ENCODE measurements at regions not wholly inside any gene's neighbourhood (a gene's known extent, or its start where the extent isn't known, plus 50 kb on each side); places are given as distances from the start of the nearest gene placed in this dataset.

DNA sequence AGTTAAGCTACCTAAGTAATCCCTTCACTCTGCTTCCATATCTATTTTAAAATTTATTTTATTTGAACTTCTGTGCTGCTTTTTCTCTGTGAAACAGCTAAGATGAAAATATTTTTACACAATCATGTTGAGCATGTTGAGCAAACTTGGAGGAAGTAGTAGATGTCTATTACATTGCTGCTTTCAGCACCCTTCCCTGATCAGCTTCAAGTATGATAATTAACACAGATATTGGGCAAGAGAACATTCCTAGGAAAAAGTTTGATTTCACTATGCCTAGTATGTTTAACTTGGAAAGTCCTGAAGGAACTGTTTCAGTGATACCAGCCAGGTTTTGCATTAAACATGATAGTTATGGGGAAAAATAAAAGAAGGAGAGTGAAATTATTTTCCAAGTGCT is 283.6 kb downstream of the ELAVL2 start (continued):
- TF ChIP-seq, protein P1, sequence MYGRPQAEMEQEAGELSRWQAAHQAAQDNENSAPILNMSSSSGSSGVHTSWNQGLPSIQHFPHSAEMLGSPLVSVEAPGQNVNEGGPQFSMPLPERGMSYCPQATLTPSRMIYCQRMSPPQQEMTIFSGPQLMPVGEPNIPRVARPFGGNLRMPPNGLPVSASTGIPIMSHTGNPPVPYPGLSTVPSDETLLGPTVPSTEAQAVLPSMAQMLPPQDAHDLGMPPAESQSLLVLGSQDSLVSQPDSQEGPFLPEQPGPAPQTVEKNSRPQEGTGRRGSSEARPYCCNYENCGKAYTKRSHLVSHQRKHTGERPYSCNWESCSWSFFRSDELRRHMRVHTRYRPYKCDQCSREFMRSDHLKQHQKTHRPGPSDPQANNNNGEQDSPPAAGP (tag by site-specific recombination; IDR thresholded peaks at IDR 0.05) = no peak
- no peak for TF ChIP-seq KLF10 (tag by site-specific recombination; IDR thresholded peaks at IDR 0.05)

DNA sequence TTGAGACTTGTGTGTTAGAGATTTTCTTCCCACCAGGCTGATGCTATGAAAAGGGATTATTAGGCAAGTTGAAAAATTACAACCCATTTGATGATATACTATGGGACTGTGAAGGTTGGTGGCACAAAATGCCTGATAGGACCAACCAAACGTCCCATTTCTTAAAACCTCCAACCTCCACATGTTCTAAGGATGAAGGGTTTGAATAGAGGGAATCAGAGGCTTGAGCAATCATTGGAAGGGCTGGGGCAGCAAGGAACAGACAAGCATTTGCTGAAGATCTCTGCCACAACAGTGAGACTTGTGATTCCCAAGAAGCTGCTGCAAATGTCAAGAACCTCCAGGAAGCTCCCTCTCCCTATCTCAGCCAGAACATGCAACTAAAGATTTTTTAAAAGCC is 283.1 kb downstream of the ELAVL2 start:
- H3K27ac ChIP-seq (ENCODE audit: extremely low read depth, low read depth, low read length) = no peak overlapping the region
- ChIA-PET CTCF (interaction anchor here (1.1 kb wide), 1 partner anchor 51 kb away, joined by 4 read pairs; no protein-coding TSS in a partner anchor), POLR2A (no interaction called here)
- H3K9me3 ChIP-seq (ENCODE audit: control insufficient read depth, insufficient read depth, low read depth, low read length) = no peaks in the 10 kb centered on the region
- TF ChIP-seq, protein P2, sequence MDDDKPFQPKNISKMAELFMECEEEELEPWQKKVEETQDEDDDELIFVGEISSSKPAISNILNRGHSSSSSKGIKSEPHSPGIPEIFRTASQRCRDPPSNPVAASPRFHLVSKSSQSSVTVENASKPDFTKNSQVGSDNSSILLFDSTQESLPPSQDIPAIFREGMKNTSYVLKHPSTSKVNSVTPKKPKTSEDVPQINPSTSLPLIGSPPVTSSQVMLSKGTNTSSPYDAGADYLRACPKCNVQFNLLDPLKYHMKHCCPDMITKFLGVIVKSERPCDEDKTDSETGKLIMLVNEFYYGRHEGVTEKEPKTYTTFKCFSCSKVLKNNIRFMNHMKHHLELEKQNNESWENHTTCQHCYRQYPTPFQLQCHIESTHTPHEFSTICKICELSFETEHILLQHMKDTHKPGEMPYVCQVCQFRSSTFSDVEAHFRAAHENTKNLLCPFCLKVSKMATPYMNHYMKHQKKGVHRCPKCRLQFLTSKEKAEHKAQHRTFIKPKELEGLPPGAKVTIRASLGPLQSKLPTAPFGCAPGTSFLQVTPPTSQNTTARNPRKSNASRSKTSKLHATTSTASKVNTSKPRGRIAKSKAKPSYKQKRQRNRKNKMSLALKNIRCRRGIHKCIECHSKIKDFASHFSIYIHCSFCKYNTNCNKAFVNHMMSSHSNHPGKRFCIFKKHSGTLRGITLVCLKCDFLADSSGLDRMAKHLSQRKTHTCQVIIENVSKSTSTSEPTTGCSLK (tag by site-specific recombination; IDR thresholded peaks at IDR 0.05) = no peak
- TF ChIP-seq, protein P3, sequence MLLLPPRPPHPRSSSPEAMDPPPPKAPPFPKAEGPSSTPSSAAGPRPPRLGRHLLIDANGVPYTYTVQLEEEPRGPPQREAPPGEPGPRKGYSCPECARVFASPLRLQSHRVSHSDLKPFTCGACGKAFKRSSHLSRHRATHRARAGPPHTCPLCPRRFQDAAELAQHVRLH (tag by site-specific recombination; IDR thresholded peaks at IDR 0.05) = no peak
- TF ChIP-seq, protein P4, sequence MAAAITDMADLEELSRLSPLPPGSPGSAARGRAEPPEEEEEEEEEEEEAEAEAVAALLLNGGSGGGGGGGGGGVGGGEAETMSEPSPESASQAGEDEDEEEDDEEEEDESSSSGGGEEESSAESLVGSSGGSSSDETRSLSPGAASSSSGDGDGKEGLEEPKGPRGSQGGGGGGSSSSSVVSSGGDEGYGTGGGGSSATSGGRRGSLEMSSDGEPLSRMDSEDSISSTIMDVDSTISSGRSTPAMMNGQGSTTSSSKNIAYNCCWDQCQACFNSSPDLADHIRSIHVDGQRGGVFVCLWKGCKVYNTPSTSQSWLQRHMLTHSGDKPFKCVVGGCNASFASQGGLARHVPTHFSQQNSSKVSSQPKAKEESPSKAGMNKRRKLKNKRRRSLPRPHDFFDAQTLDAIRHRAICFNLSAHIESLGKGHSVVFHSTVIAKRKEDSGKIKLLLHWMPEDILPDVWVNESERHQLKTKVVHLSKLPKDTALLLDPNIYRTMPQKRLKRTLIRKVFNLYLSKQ (tag by site-specific recombination; IDR thresholded peaks at IDR 0.05; ENCODE audit: borderline replicate concordance) = no peak
- TF ChIP-seq, protein P5, sequence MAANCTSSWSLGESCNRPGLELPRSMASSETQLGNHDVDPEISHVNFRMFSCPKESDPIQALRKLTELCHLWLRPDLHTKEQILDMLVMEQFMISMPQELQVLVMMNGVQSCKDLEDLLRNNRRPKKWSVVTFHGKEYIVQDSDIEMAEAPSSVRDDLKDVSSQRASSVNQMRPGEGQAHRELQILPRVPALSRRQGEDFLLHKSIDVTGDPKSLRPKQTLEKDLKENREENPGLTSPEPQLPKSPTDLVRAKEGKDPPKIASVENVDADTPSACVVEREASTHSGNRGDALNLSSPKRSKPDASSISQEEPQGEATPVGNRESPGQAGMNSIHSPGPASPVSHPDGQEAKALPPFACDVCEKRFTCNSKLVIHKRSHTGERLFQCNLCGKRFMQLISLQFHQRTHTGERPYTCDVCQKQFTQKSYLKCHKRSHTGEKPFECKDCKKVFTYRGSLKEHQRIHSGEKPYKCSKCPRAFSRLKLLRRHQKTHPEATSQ (tag by site-specific recombination; IDR thresholded peaks at IDR 0.05) = no peak
- TF ChIP-seq, protein P6, sequence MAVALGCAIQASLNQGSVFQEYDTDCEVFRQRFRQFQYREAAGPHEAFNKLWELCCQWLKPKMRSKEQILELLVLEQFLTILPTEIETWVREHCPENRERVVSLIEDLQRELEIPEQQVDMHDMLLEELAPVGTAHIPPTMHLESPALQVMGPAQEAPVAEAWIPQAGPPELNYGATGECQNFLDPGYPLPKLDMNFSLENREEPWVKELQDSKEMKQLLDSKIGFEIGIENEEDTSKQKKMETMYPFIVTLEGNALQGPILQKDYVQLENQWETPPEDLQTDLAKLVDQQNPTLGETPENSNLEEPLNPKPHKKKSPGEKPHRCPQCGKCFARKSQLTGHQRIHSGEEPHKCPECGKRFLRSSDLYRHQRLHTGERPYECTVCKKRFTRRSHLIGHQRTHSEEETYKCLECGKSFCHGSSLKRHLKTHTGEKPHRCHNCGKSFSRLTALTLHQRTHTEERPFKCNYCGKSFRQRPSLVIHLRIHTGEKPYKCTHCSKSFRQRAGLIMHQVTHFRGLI (tag by site-specific recombination; IDR thresholded peaks at IDR 0.05) = no peak
- TF ChIP-seq ZNF23 (tag by site-specific recombination; IDR thresholded peaks at IDR 0.05; ENCODE audit: borderline replicate concordance) = no peak
- no peak for TF ChIP-seq ZNF175 (tag by site-specific recombination; IDR thresholded peaks at IDR 0.05)
- TF ChIP-seq ZNF514 (tag by site-specific recombination; IDR thresholded peaks at IDR 0.05) = no peak
- TF ChIP-seq SP2 (tag by site-specific recombination; IDR thresholded peaks at IDR 0.05) = no peak
- TF ChIP-seq ZNF433 (tag by site-specific recombination; IDR thresholded peaks at IDR 0.05; ENCODE audit: low read depth) = no peak
- TF ChIP-seq ZNF140 (tag by site-specific recombination; IDR thresholded peaks at IDR 0.05) = no peak
- no peaks in the 10 kb centered on the region for H3K4me1 ChIP-seq (ENCODE audit: control insufficient read depth, insufficient read depth, low read length)
- no peaks in the 10 kb centered on the region for H3K36me3 ChIP-seq (ENCODE audit: control insufficient read depth in 2 of 2, insufficient read depth in 1 of 2, low read length in 2 of 2)
- no peak overlapping the region for H3K4me3 ChIP-seq (ENCODE audit: low read depth, low read length)

DNA sequence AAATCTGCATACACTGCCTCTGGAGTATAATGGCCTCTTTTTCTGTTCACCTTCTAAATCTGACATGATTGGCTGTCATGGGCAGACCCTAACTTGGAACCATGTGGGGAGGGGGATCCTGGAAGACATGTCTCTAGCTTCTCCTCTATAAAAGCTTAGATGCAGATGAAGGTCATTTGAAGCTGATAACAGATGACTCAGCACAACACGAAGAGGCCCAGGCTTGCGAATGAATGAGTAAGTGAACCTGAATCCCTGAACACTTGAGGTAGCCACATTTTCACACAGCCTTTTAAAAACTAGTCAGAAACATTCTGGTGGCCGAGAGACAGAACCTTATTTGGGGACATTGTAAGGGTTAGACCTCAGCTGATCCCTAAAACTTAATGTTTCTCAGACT is 282.6 kb downstream of the ELAVL2 start:
- no peaks in the 10 kb centered on the region for H3K36me3 ChIP-seq (ENCODE audit: control insufficient read depth in 2 of 2, insufficient read depth in 1 of 2, low read length in 2 of 2)
- H3K4me1 ChIP-seq (ENCODE audit: control insufficient read depth, insufficient read depth, low read length) = no peaks in the 10 kb centered on the region
- POLR2A ChIA-PET = no interaction called here
- no peaks in the 10 kb centered on the region for H3K9me3 ChIP-seq (ENCODE audit: control insufficient read depth, insufficient read depth, low read depth, low read length)
- H3K4me3 ChIP-seq (ENCODE audit: low read depth, low read length) = no peak overlapping the region
- CTCF ChIA-PET = interaction anchor here (1.1 kb wide), 1 partner anchor 51 kb away, joined by 4 read pairs; no protein-coding TSS in a partner anchor
- no peak overlapping the region for H3K27ac ChIP-seq (ENCODE audit: extremely low read depth, low read depth, low read length)
- TF ChIP-seq, protein P7, sequence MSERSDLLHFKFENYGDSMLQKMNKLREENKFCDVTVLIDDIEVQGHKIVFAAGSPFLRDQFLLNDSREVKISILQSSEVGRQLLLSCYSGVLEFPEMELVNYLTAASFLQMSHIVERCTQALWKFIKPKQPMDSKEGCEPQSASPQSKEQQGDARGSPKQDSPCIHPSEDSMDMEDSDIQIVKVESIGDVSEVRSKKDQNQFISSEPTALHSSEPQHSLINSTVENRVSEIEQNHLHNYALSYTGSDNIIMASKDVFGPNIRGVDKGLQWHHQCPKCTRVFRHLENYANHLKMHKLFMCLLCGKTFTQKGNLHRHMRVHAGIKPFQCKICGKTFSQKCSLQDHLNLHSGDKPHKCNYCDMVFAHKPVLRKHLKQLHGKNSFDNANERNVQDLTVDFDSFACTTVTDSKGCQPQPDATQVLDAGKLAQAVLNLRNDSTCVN (tag by site-specific recombination; optimal IDR thresholded peaks at IDR 0.05) = no peak
- TF ChIP-seq GLIS1 (tag by site-specific recombination; IDR thresholded peaks at IDR 0.05) (no peak), GLIS2 (tag by site-specific recombination; IDR thresholded peaks at IDR 0.05) (no peak), GLI2 (tag by site-specific recombination; IDR thresholded peaks at IDR 0.05; ENCODE audit: borderline replicate concordance, low read depth) (no peak), ZNF174 (tag by site-specific recombination; IDR thresholded peaks at IDR 0.05) (no peak), HOXD13 (CRISPR knock-in tag; IDR thresholded peaks at IDR 0.05; ENCODE audit: borderline replicate concordance) (no peak), ZNF132 (tag by site-specific recombination; IDR thresholded peaks at IDR 0.05; ENCODE audit: borderline replicate concordance) (no peak), ZNF510 (tag by site-specific recombination; IDR thresholded peaks at IDR 0.05; ENCODE audit: insufficient replicate concordance) (no peak)
- TF ChIP-seq, protein P8, sequence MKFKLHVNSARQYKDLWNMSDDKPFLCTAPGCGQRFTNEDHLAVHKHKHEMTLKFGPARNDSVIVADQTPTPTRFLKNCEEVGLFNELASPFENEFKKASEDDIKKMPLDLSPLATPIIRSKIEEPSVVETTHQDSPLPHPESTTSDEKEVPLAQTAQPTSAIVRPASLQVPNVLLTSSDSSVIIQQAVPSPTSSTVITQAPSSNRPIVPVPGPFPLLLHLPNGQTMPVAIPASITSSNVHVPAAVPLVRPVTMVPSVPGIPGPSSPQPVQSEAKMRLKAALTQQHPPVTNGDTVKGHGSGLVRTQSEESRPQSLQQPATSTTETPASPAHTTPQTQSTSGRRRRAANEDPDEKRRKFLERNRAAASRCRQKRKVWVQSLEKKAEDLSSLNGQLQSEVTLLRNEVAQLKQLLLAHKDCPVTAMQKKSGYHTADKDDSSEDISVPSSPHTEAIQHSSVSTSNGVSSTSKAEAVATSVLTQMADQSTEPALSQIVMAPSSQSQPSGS (tag by site-specific recombination; IDR thresholded peaks at IDR 0.05; ENCODE audit: low read depth) = no peak
